Endothelial cell of umbilical vein (primary cell): ENCODE measurements at regions not wholly inside any gene's neighbourhood (a gene's known extent, or its start where the extent isn't known, plus 50 kb on each side); places are given as distances from the start of the nearest gene placed in this dataset.

Source experiments
- BruUV-seq: library from RNA; stranded (reverse); fragments of 400-500 nt; replicated peaks from 2 replicates; lab custom pipeline; 2021; lab: Mats Ljungman, UMichigan
- CTCF ChIA-PET: fragments of 300-600, 350-600 bp; sonication (Branson Sonifier 250); formaldehyde crosslinking; loops from one replicate; lab custom pipeline; 2021; ENCODE audit warnings: antibody characterized with exemption, inconsistent platforms; lab: Charles Lee
- POLR2A ChIA-PET: fragments of 300-600, 350-600 bp; sonication (Branson Sonifier 250); formaldehyde crosslinking; loops from one replicate; lab custom pipeline; 2021; ENCODE audit warnings: antibody characterized with exemption, inconsistent platforms; lab: Charles Lee
- DNase-seq: peaks from one replicate; pipeline ENCODE4 v3.0.0-alpha.2; 2011; ENCODE audit warnings: low read depth, low spot score
- FAIRE-seq: peaks from 2 replicates; lab custom pipeline; 2011; peaks lifted over from hg19 to GRCh38; lab: Jason Lieb, UNC
- H2AFZ ChIP-seq: 2 replicates; pipeline ENCODE4 v1.6.0; 2012; ENCODE audit warnings: low read depth, low read length, control low read depth, inconsistent platforms
- H3K27ac ChIP-seq: 2 replicates; pipeline ENCODE4 v1.5.1; 2011; ENCODE audit warnings: low read depth, mild to moderate bottlenecking, control low read depth, low read length, moderate library complexity; ENCODE audit not compliant: insufficient read depth
- H3K27me3 ChIP-seq, 2 experiments: 2 replicates each; pipeline versions ENCODE4 v1.6.0 to v1.6.1; 2011; ENCODE audit warnings: low read length in 2 of 2, mixed read lengths in 1 of 2; ENCODE audit not compliant: control insufficient read depth in 2 of 2, insufficient read depth in 2 of 2
- H3K36me3 ChIP-seq, 2 experiments: 2 replicates in 1 of 2; 3 replicates in 1 of 2; pipeline ENCODE4 v1.5.1; 2011; ENCODE audit warnings: low read length in 2 of 2, mild to moderate bottlenecking in 1 of 2, moderate library complexity in 1 of 2; ENCODE audit not compliant: control insufficient read depth in 2 of 2, insufficient read depth in 2 of 2; ENCODE audit errors: extremely low read depth in 1 of 2
- H3K4me1 ChIP-seq: 3 replicates; pipeline ENCODE4 v1.5.1; 2011; ENCODE audit warnings: mild to moderate bottlenecking, low read length; ENCODE audit not compliant: control insufficient read depth, insufficient read depth; ENCODE audit errors: extremely low read depth
- H3K4me2 ChIP-seq: 2 replicates; pipeline ENCODE4 v1.6.1; 2011; ENCODE audit warnings: low read length, control low read depth, mixed read lengths; ENCODE audit not compliant: insufficient read depth
- H3K4me3 ChIP-seq, 3 experiments: fragments of 200-600 bp in 1 of 3; sonication (generic), shearing (Covaris generic) in 1 of 3; replicated peaks in 1 of 3; 2 replicates each; pipeline ENCODE4 v1.5.1; 2011 to 2016; ENCODE audit warnings: control low read depth in 3 of 3, low read length in 3 of 3, mild to moderate bottlenecking in 2 of 3, inconsistent platforms in 1 of 3, low read depth in 1 of 3, moderate library complexity in 1 of 3; ENCODE audit not compliant: insufficient read depth in 1 of 3
- H3K79me2 ChIP-seq: 2 replicates; pipeline ENCODE4 v1.6.0; 2012; ENCODE audit warnings: low read length, inconsistent platforms; ENCODE audit not compliant: control insufficient read depth, insufficient read depth
- H3K9ac ChIP-seq: replicated peaks from 2 replicates; pipeline ENCODE3; 2011; ENCODE audit warnings: low read length, control low read depth; ENCODE audit not compliant: insufficient read depth; ENCODE audit errors: extremely low read depth
- H3K9me1 ChIP-seq: replicated peaks from 3 replicates; pipeline ENCODE4 v1.6.0; 2011; ENCODE audit warnings: mild to moderate bottlenecking, low read length; ENCODE audit not compliant: control insufficient read depth, insufficient read depth; ENCODE audit errors: extremely low read depth
- H3K9me3 ChIP-seq: replicated peaks from 2 replicates; pipeline ENCODE4 v1.5.1; 2012; ENCODE audit warnings: low read length, inconsistent platforms; ENCODE audit not compliant: control insufficient read depth, insufficient read depth
- H4K20me1 ChIP-seq: replicated peaks from 2 replicates; pipeline ENCODE3; 2011; ENCODE audit warnings: mild to moderate bottlenecking, low read length; ENCODE audit not compliant: control insufficient read depth, insufficient read depth; ENCODE audit errors: extremely low read depth
- EZH2 ChIP-seq: IDR thresholded peaks from 2 replicates; pipeline ENCODE4 v1.6.1; 2012; ENCODE audit warnings: borderline replicate concordance, low read depth, mild to moderate bottlenecking, moderate library complexity, low read length, inconsistent platforms; ENCODE audit not compliant: severe bottlenecking
- FOS ChIP-seq: IDR thresholded peaks from 2 replicates; pipeline ENCODE4 v1.6.1; 2011; ENCODE audit warnings: mild to moderate bottlenecking, low read length, moderate library complexity, borderline replicate concordance; ENCODE audit not compliant: insufficient read depth
- GATA2 ChIP-seq: IDR thresholded peaks from 2 replicates; pipeline ENCODE4 v1.7.0; 2011; ENCODE audit warnings: low read depth, mild to moderate bottlenecking, moderate library complexity, mixed read lengths, low read length; ENCODE audit not compliant: insufficient read length, insufficient read depth
- JUN ChIP-seq: IDR thresholded peaks from 2 replicates; pipeline ENCODE4 v1.6.1; 2011; ENCODE audit warnings: borderline replicate concordance, low read depth; ENCODE audit not compliant: insufficient read length, insufficient read depth
- MYC ChIP-seq: IDR thresholded peaks from one replicate; pipeline ENCODE4 v1.6.1; 2011; ENCODE audit warnings: mild to moderate bottlenecking, low read depth, low read length
- POLR2A ChIP-seq: IDR thresholded peaks from 2 replicates; pipeline ENCODE4 v1.6.1; 2012; ENCODE audit warnings: low read depth, mild to moderate bottlenecking, control low read depth, low read length
- POLR2AphosphoS5 ChIP-seq: IDR thresholded peaks from 2 replicates; pipeline ENCODE4 v1.6.1; 2012; ENCODE audit warnings: low read depth, mild to moderate bottlenecking, control low read depth, low read length, moderate library complexity; ENCODE audit not compliant: insufficient read depth
- dilution Hi-C: fragments of 300-500 bp; cut with MboI; formaldehyde crosslinking; loops from one replicate; pipeline ENCODE4 v1.15.0; 2019; ENCODE audit warnings: low sequenced_read_pairs; ENCODE audit not compliant: extremely low pct_ligation_motif_present
- intact Hi-C: fragments of 100-400 bp; cut with micrococcal nuclease; formaldehyde crosslinking; loops from one replicate; pipeline ENCODE4 v1.10.0; 2022
- TF ChIP-seq, protein P1 (sequence below): IDR thresholded peaks from 2 replicates; pipeline ENCODE4 v1.6.1; 2011; ENCODE audit not compliant: insufficient read depth, insufficient read length
- TF ChIP-seq, protein P2 (sequence below), 2 donors: IDR thresholded peaks; 1 replicate in 1 of 2; 2 replicates in 1 of 2; pipeline ENCODE4 v1.5.1; 2011; ENCODE audit warnings: low read length in 2 of 2, mild to moderate bottlenecking in 2 of 2, moderate library complexity in 2 of 2, control low read depth in 1 of 2, inconsistent platforms in 1 of 2, low read depth in 1 of 2; ENCODE audit not compliant: insufficient read depth in 1 of 2; ENCODE audit errors: extremely low read depth in 1 of 2

DNA sequence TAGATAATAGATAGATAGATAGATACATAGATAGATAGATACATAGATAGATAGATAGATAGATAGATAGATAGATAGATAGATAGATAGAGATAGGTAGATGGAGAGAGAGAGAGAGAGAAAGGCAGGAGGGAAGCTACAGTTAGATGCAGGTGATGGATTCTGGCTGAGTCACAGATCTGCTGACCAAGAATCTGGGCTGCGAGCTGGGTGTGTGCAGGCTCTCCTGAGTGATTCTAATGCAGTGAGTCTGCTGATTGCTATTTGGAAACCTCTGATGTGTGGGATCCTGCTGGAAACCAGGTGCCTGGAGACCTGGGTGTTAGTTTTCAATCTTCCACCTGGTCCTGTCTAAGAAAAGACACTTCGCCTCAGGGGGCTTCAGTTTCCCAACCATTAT is 1441.8 kb downstream of the TBC1D22A start:
- Histone ChIP-seq H3K4me1 (no peaks in the 10 kb centered on the region), H3K27me3 (no peaks in the 10 kb centered on the region), H3K9ac (no peak overlapping the region), H4K20me1 (no peaks in the 10 kb centered on the region), H3K4me3 (no peak overlapping the region), H3K4me2 (no peak overlapping the region), H3K27ac (no peak overlapping the region), H2AFZ (no peak overlapping the region), H3K9me1 (no peaks in the 10 kb centered on the region), H3K36me3 (no peaks in the 10 kb centered on the region), H3K79me2 (no peaks in the 10 kb centered on the region), H3K9me3 (peaks cover 2% of the 10 kb centered on the region)
- ChIA-PET POLR2A (no interaction called here), CTCF (no interaction called here)
- intact Hi-C loops (no loop called here), dilution Hi-C loops (no loop called here)
- FAIRE-seq (no peak), DNase-seq (no peak)
- TF ChIP-seq POLR2AphosphoS5 (no peak), JUN (no peak), POLR2A (no peak)
- BruUV-seq, result no TSS peak

DNA sequence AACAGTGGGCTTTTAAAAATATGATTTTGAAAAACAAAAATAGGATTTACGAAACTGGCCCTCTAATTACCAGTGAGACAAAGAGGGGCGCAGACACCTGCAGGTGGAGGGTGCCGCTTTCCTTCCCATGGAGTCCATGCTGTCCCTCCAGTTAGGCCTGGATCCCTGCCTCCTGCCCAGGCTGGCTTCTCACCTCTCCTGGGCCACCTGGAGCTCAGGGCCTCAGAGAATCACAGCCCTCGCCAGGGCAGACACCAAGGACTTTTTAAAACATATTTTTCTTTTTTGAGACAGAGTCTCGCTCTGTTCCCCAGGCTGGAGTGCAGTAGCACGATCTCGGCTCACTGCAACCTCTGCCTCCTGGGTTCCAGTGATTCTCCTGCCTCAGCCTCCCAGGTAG is 1437.2 kb downstream of the TBC1D22A start:
- no peak overlapping the region for H3K9ac ChIP-seq
- no peaks in the 10 kb centered on the region for H3K27me3 ChIP-seq
- H3K79me2 ChIP-seq, result no peaks in the 10 kb centered on the region
- H3K36me3 ChIP-seq, result no peaks in the 10 kb centered on the region
- no peak overlapping the region for H3K27ac ChIP-seq
- H3K4me2 ChIP-seq, result no peak overlapping the region
- dilution Hi-C loops, result no loop called here
- no peak for FAIRE-seq
- H3K9me3 ChIP-seq, result peaks cover 7% of the 10 kb centered on the region
- no peaks in the 10 kb centered on the region for H4K20me1 ChIP-seq
- ChIA-PET POLR2A (no interaction called here), CTCF (no interaction called here)
- no TSS peak for BruUV-seq
- H2AFZ ChIP-seq, result no peak overlapping the region
- intact Hi-C loops, result no loop called here
- no peaks in the 10 kb centered on the region for H3K9me1 ChIP-seq
- TF ChIP-seq, protein P1, sequence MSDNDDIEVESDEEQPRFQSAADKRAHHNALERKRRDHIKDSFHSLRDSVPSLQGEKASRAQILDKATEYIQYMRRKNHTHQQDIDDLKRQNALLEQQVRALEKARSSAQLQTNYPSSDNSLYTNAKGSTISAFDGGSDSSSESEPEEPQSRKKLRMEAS, result no peak
- TF ChIP-seq, protein P2, sequence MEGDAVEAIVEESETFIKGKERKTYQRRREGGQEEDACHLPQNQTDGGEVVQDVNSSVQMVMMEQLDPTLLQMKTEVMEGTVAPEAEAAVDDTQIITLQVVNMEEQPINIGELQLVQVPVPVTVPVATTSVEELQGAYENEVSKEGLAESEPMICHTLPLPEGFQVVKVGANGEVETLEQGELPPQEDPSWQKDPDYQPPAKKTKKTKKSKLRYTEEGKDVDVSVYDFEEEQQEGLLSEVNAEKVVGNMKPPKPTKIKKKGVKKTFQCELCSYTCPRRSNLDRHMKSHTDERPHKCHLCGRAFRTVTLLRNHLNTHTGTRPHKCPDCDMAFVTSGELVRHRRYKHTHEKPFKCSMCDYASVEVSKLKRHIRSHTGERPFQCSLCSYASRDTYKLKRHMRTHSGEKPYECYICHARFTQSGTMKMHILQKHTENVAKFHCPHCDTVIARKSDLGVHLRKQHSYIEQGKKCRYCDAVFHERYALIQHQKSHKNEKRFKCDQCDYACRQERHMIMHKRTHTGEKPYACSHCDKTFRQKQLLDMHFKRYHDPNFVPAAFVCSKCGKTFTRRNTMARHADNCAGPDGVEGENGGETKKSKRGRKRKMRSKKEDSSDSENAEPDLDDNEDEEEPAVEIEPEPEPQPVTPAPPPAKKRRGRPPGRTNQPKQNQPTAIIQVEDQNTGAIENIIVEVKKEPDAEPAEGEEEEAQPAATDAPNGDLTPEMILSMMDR (IDR thresholded peaks at IDR 0.05; ENCODE audit: extremely low read depth in 1 of 2, insufficient read depth in 1 of 2, low read depth in 1 of 2, low read length in 2 of 2), result no peak
- TF ChIP-seq MYC (no peak), EZH2 (no peak), GATA2 (no peak), JUN (no peak), POLR2A (no peak), POLR2AphosphoS5 (no peak), FOS (no peak)
- no peak overlapping the region for H3K4me3 ChIP-seq
- H3K4me1 ChIP-seq, result no peaks in the 10 kb centered on the region
- DNase-seq, result no peak
